ENCODE measurements at regions not wholly inside any gene's neighbourhood (a gene's known extent, or its start where the extent isn't known, plus 50 kb on each side); places are given as distances from the start of the nearest gene placed in this dataset.

GRCh38 chr12:20174528-20175175, 193.7 kb upstream of the PDE3A start:
- TF ChIP-seq CTCF (conservative IDR thresholded peaks at IDR 0.05 in 1 of 2, IDR thresholded peaks at IDR 0.05 in 1 of 2; ENCODE audit: extremely low read depth in 1 of 2, insufficient read depth in 1 of 2, low read depth in 1 of 2, low read length in 2 of 2) (no peak), EZH2 (IDR thresholded peaks at IDR 0.05; ENCODE audit: borderline replicate concordance, low read length) (no peak)

Data from mammary epithelial cell (primary cell).